Kidney glomerular epithelial cell (primary cell): ENCODE measurements at regions not wholly inside any gene's neighbourhood (a gene's known extent, or its start where the extent isn't known, plus 50 kb on each side); places are given as distances from the start of the nearest gene placed in this dataset.

ENCODE experiments used
- DNase-seq: peaks from one replicate; lab custom pipeline; 2025; lab: John Stamatoyannopoulos, UW

GRCh38 chr3:17946619-17947018 lies 204.2 kb upstream of the TBC1D5 start:
- DNase-seq, result no peak

GRCh38 chr3:17945799-17946399 lies 203.5 kb upstream of the TBC1D5 start:
- DNase-seq, result no peak

GRCh38 chr3:17945018-17945798 lies 202.8 kb upstream of the TBC1D5 start:
- no peak for DNase-seq

GRCh38 chr3:17942856-17943255 lies 200.4 kb upstream of the TBC1D5 start:
- no peak for DNase-seq

GRCh38 chr3:17941766-17942165 lies 199.3 kb upstream of the TBC1D5 start:
- DNase-seq, result no peak

GRCh38 chr3:17941152-17941551 lies 198.7 kb upstream of the TBC1D5 start:
- DNase-seq, result no peak

- no peak for DNase-seq
These were observed 196.7 kb upstream of the TBC1D5 start for GRCh38 chr3:17939157-17939556.

- DNase-seq, result no peak
These were observed 195.9 kb upstream of the TBC1D5 start for GRCh38 chr3:17938313-17938712.

- DNase-seq, result no peak
These were observed 194.5 kb upstream of the TBC1D5 start for GRCh38 chr3:17936736-17937480.

GRCh38 chr3:17935222-17935621 lies 192.8 kb upstream of the TBC1D5 start:
- DNase-seq, result no peak

GRCh38 chr3:17932136-17932771 lies 189.8 kb upstream of the TBC1D5 start:
- DNase-seq, result no peak

GRCh38 chr3:17931131-17931530 lies 188.7 kb upstream of the TBC1D5 start:
- no peak for DNase-seq

- no peak for DNase-seq
These were observed 186.2 kb upstream of the TBC1D5 start for GRCh38 chr3:17928502-17929145.

- DNase-seq, result no peak
These were observed 184.6 kb upstream of the TBC1D5 start for GRCh38 chr3:17927036-17927435.

GRCh38 chr3:17915341-17915740 lies 172.9 kb upstream of the TBC1D5 start:
- DNase-seq, result no peak

- no peak for DNase-seq
These were observed 170.9 kb upstream of the TBC1D5 start for GRCh38 chr3:17913359-17913758.

GRCh38 chr3:17911986-17912760 lies 169.7 kb upstream of the TBC1D5 start:
- no peak for DNase-seq

- DNase-seq, result no peak
These were observed 168.5 kb upstream of the TBC1D5 start for GRCh38 chr3:17910922-17911321.

GRCh38 chr3:17909714-17910113 lies 167.3 kb upstream of the TBC1D5 start:
- no peak for DNase-seq

GRCh38 chr3:17908399-17909191 lies 166.2 kb upstream of the TBC1D5 start:
- no peak for DNase-seq
